ENCODE measurements at regions not wholly inside any gene's neighbourhood (a gene's known extent, or its start where the extent isn't known, plus 50 kb on each side); places are given as distances from the start of the nearest gene placed in this dataset.

DNA sequence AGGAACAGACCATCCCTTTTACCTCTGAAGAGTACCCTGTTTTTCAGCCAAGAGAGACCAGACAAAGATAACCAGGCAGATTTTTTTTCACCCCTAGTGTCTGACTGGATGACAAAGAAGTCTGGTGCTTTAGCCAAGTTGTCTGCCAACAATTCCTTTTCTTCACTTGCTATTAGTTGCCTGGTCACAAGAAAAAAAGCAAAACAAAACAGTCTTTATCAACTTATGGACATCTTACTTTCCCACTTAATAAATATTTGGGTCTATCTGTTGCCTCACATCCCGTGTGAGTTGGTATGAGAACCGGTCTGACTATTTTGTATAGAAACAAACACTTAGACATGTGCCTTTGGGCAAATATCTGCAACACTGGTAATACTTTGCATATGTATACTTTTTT, 662.9 kb downstream of the PLPP3 start:
- Histone ChIP-seq H3K27me3 (replicated peaks; ENCODE audit: control insufficient read depth, insufficient read depth, low read length) (no peaks in the 10 kb centered on the region), H3K4me3 (replicated peaks; ENCODE audit: low read depth, low read length) (no peak overlapping the region), H3K36me3 (ENCODE audit: control insufficient read depth, insufficient read depth, low read length) (no peaks in the 10 kb centered on the region)
- TF ChIP-seq, protein P1, sequence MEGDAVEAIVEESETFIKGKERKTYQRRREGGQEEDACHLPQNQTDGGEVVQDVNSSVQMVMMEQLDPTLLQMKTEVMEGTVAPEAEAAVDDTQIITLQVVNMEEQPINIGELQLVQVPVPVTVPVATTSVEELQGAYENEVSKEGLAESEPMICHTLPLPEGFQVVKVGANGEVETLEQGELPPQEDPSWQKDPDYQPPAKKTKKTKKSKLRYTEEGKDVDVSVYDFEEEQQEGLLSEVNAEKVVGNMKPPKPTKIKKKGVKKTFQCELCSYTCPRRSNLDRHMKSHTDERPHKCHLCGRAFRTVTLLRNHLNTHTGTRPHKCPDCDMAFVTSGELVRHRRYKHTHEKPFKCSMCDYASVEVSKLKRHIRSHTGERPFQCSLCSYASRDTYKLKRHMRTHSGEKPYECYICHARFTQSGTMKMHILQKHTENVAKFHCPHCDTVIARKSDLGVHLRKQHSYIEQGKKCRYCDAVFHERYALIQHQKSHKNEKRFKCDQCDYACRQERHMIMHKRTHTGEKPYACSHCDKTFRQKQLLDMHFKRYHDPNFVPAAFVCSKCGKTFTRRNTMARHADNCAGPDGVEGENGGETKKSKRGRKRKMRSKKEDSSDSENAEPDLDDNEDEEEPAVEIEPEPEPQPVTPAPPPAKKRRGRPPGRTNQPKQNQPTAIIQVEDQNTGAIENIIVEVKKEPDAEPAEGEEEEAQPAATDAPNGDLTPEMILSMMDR (IDR thresholded peaks at IDR 0.05; ENCODE audit: insufficient read depth, low read length, poor library complexity, severe bottlenecking): no peak
- no peak for DNase-seq (ENCODE audit: extremely low read depth, insufficient read length)

DNA sequence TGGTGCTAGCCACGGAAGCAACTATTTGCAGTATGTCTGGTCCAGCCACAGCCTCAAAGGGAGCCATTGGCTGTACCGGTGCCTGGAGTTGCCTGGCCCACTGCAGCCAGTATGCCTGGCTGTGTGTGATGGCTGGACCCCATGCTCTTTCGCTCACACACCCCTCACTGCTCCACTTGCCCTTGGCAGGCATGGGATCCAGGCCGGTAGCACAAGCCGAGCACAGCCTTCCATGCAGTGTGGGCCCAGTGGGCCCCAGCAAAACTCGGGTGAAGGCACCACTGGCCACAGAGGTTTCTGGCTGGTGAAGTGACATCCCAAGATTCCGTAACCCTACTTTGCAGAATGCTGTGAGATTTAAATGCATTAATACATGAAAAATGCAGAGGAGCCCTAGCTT, 665.8 kb downstream of the PLPP3 start:
- Histone ChIP-seq H3K4me3 (replicated peaks; ENCODE audit: low read depth, low read length) (no peak overlapping the region), H3K36me3 (ENCODE audit: control insufficient read depth, insufficient read depth, low read length) (no peaks in the 10 kb centered on the region), H3K27me3 (replicated peaks; ENCODE audit: control insufficient read depth, insufficient read depth, low read length) (no peaks in the 10 kb centered on the region)
- no peak for DNase-seq (ENCODE audit: extremely low read depth, insufficient read length)
- TF ChIP-seq, protein P1 (IDR thresholded peaks at IDR 0.05; ENCODE audit: insufficient read depth, low read length, poor library complexity, severe bottlenecking): no peak

DNA sequence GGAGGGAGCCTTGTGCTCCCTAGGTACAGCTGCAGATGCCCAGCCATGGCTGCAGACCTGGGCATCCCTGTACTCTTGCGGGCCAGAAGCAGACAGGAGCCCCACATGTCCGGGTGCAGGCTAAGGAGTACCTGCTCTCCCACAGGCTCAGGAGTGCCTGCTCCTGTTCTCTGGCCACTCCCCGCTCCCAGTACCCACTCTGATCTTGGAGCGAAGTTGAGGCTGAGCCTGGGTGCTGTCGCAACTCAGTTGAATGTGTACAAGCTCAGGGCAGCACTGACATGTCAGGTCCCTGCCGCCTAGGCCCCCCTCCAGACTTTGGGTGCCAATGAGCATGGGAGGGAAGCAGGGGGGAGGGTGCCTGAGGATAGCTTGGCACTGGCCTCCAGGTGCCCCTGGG, 666.9 kb downstream of the PLPP3 start:
- H3K27me3 ChIP-seq (replicated peaks; ENCODE audit: control insufficient read depth, insufficient read depth, low read length): no peaks in the 10 kb centered on the region
- no peak for DNase-seq (ENCODE audit: extremely low read depth, insufficient read length)
- TF ChIP-seq, protein P1 (IDR thresholded peaks at IDR 0.05; ENCODE audit: insufficient read depth, low read length, poor library complexity, severe bottlenecking): no peak

DNA sequence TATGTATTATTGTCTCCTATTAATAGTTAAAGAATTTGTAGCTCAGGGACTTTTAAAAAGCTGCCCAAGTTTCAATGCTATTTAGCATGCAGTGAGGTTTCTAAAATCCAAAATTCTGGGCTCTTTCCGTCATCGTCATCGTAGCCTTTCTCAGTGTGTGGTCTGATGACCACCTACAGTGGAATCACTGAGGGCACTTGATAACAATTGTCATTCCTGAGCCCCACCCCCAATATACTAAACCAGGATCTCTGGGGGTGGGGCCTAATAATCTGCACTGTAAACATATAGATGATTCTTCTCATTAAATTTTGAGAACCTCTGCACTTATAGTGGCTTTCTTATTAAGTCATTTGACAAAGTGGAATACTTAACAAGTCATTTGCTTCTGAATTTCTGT, 674.8 kb downstream of the PLPP3 start:
- Histone ChIP-seq H3K27me3 (replicated peaks; ENCODE audit: control insufficient read depth, insufficient read depth, low read length) (no peaks in the 10 kb centered on the region; the same call in 1 of the 2 replicates), H3K4me3 (replicated peaks; ENCODE audit: low read depth, low read length) (no peak overlapping the region), H3K36me3 (ENCODE audit: control insufficient read depth, insufficient read depth, low read length) (no peaks in the 10 kb centered on the region)
- no peak for DNase-seq (ENCODE audit: extremely low read depth, insufficient read length)
- TF ChIP-seq, protein P1 (IDR thresholded peaks at IDR 0.05; ENCODE audit: insufficient read depth, low read length, poor library complexity, severe bottlenecking): no peak

More for the DNA sequence above, 666.9 kb downstream of the PLPP3 start:
- no peaks in the 10 kb centered on the region for H3K36me3 ChIP-seq (ENCODE audit: control insufficient read depth, insufficient read depth, low read length)
- no peak overlapping the region for H3K4me3 ChIP-seq (replicated peaks; ENCODE audit: low read depth, low read length)

DNA sequence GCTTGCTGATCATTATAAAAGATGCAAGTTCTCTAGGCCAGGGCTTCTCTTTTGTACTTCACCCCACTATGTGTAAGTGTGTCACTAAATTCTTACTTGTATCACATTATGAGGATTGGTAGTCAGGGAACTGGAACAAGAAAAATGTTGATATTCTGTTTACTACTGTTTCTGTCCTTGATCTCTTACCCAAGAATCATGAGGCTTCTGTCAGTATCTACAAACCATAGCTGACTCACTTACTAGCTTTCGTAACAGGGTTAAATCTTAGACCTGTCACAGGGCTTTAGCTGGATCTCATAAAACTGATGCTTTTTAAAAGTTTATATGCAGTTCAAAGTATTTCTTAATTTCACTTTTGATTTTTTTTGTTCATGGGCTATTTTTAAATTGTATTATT, 681.2 kb downstream of the PLPP3 start:
- Histone ChIP-seq H3K36me3 (ENCODE audit: control insufficient read depth, insufficient read depth, low read length) (no peaks in the 10 kb centered on the region), H3K4me3 (replicated peaks; ENCODE audit: low read depth, low read length) (no peak overlapping the region), H3K27me3 (replicated peaks; ENCODE audit: control insufficient read depth, insufficient read depth, low read length) (no peaks in the 10 kb centered on the region)
- TF ChIP-seq, protein P1 (IDR thresholded peaks at IDR 0.05; ENCODE audit: insufficient read depth, low read length, poor library complexity, severe bottlenecking): no peak
- no peak for DNase-seq (ENCODE audit: extremely low read depth, insufficient read length)

DNA sequence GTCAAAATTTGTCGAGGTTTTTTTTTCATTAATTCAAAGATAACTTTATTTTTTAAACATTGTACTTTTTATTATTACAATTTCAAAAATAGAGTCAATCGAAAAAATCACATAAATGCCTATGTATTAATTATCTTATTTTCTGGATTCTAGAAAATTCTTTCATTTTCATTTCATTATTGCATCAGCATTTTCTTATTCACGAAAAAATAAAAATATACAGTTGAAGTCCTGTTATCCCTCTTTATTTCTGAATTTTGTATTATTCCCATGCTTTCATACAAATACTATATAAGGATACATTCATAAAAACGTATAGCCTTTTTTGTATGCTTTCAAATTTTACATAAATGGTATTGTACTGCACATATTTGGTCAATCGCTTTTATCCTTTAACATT, 681.0 kb upstream of the USP24 start:
- Histone ChIP-seq H3K27me3 (replicated peaks; ENCODE audit: control insufficient read depth, insufficient read depth, low read length) (no peaks in the 10 kb centered on the region), H3K36me3 (ENCODE audit: control insufficient read depth, insufficient read depth, low read length) (no peaks in the 10 kb centered on the region), H3K4me3 (replicated peaks; ENCODE audit: low read depth, low read length) (no peak overlapping the region)
- TF ChIP-seq, protein P1 (IDR thresholded peaks at IDR 0.05; ENCODE audit: insufficient read depth, low read length, poor library complexity, severe bottlenecking): no peak
- DNase-seq (ENCODE audit: extremely low read depth, insufficient read length): no peak

Data from GM06990 (cell line).